K562 (cell line): ENCODE measurements at regions not wholly inside any gene's neighbourhood (a gene's known extent, or its start where the extent isn't known, plus 50 kb on each side); places are given as distances from the start of the nearest gene placed in this dataset.

Source experiments
- CEBPB ChIP-seq: fragments of 450-650 bp; IDR thresholded peaks from 2 replicates; pipeline ENCODE4 v1.6.1; 2016; ENCODE audit warnings: missing genetic modification characterization, missing compliant biosample characterization
- HSF4 ChIP-seq: fragments of 250-450 bp; sonication (Bioruptor Pico); IDR thresholded peaks from 2 replicates; pipeline ENCODE4 v2.1.2; 2022; ENCODE audit warnings: mild to moderate bottlenecking, moderate library complexity, borderline replicate concordance
- NFIC ChIP-seq: fragments of 450-650 bp; IDR thresholded peaks from 2 replicates; pipeline ENCODE4 v1.6.1; 2017; ENCODE audit warnings: mild to moderate bottlenecking, inconsistent platforms
- NFRKB ChIP-seq: fragments of 450-650 bp; IDR thresholded peaks from 2 replicates; pipeline ENCODE4 v1.6.1; 2016; ENCODE audit warnings: low read depth
- SRSF9 ChIP-seq: fragments of 200-400 bp; formaldehyde crosslinking; IDR thresholded peaks from 2 replicates; pipeline ENCODE4 v1.6.1; 2017; ENCODE audit warnings: low read depth, low read length, borderline replicate concordance
- TEAD4 ChIP-seq, 2 experiments: sonication (generic) in 1 of 2; formaldehyde crosslinking in 1 of 2; IDR thresholded peaks; 2 replicates each; pipeline versions ENCODE4 v1.6.1 to v1.8.0; 2012 to 2022; ENCODE audit warnings: borderline replicate concordance in 1 of 2, inconsistent platforms in 1 of 2, low read length in 1 of 2, mild to moderate bottlenecking in 1 of 2, missing genetic modification reagents in 1 of 2
- THAP12 ChIP-seq: fragments of 250-450 bp; sonication (Bioruptor Pico); IDR thresholded peaks from 2 replicates; pipeline ENCODE4 v1.9.0; 2021; ENCODE audit warnings: mild to moderate bottlenecking, inconsistent platforms
- ZFX ChIP-seq: sonication (generic); formaldehyde crosslinking; IDR thresholded peaks from 2 replicates; pipeline ENCODE4 v1.8.0; 2022; ENCODE audit warnings: mild to moderate bottlenecking, missing genetic modification reagents, moderate library complexity
- ZKSCAN8 ChIP-seq: fragments of 200-800 bp; sonication (Bioruptor generic); IDR thresholded peaks from 2 replicates; pipeline ENCODE4 v1.6.1; 2016; ENCODE audit warnings: missing genetic modification characterization, missing compliant biosample characterization
- ZNF253 ChIP-seq: fragments of 250-450 bp; sonication (Bioruptor Pico); conservative IDR thresholded peaks from 2 replicates; pipeline ENCODE4 v1.6.1; 2021; ENCODE audit warnings: mild to moderate bottlenecking
- ZNF280B ChIP-seq: fragments of 250-450 bp; sonication (Bioruptor Pico); IDR thresholded peaks from 2 replicates; pipeline ENCODE4 v1.5.1; 2021; ENCODE audit warnings: mild to moderate bottlenecking

- TF ChIP-seq THAP12: no peak
- no peak for TF ChIP-seq HSF4 (CRISPR knock-in tag)
- no peak for TF ChIP-seq TEAD4 (IDR thresholded peaks at IDR 0.05; ENCODE audit: low read length)
- TF ChIP-seq TEAD4 (CRISPR knock-in tag; IDR thresholded peaks at IDR 0.05; ENCODE audit: borderline replicate concordance): no peak
- no peak for TF ChIP-seq SRSF9
- no peak for TF ChIP-seq ZNF280B (CRISPR knock-in tag)
- TF ChIP-seq NFIC: peak; percentile 97
- no peak for TF ChIP-seq NFRKB
- peak; percentile 64 for TF ChIP-seq CEBPB
- no peak for TF ChIP-seq ZFX (CRISPR knock-in tag)
- TF ChIP-seq ZNF253 (CRISPR knock-in tag): no peak
- TF ChIP-seq ZKSCAN8 (CRISPR knock-in tag): no peak
- TF ChIP-seq, all 486 proteins: peak for 4
Measured at GRCh38 chr6:112983713-112984261, 636.7 kb downstream of the RFPL4B start (continued).
